Cardiac muscle cell (in vitro differentiated cells and primary cell): ENCODE measurements at regions not wholly inside any gene's neighbourhood (a gene's known extent, or its start where the extent isn't known, plus 50 kb on each side); places are given as distances from the start of the nearest gene placed in this dataset.

Experiments used
- DNase-seq, 2 donors: peaks; one replicate each; pipeline versions ENCODE4 v3.0.0 to v3.0.0-alpha.2; 2010 to 2017; ENCODE audit warnings: low read depth in 1 of 2, low spot score in 1 of 2
- H3K27ac ChIP-seq: fragments of 200-600 bp; sonication (generic); 2 replicates; pipeline ENCODE4 v1.5.1; 2016
- H3K27me3 ChIP-seq: fragments of 200-600 bp; sonication (generic); 2 replicates; pipeline ENCODE4 v1.6.0; 2016; ENCODE audit warnings: control low read depth
- H3K36me3 ChIP-seq: fragments of 200-600 bp; sonication (generic); 2 replicates; pipeline ENCODE4 v1.5.1; 2016; ENCODE audit warnings: control low read depth
- H3K4me1 ChIP-seq: fragments of 200-600 bp; sonication (generic); 2 replicates; pipeline ENCODE4 v1.8.1; 2017; ENCODE audit warnings: low read depth, mild to moderate bottlenecking, mixed run types
- H3K4me3 ChIP-seq: fragments of 200-600 bp; sonication (generic); 2 replicates; pipeline ENCODE4 v1.5.1; 2016; ENCODE audit warnings: mild to moderate bottlenecking
- H3K9me3 ChIP-seq: fragments of 200-600 bp; sonication (generic); 2 replicates; pipeline ENCODE4 v1.5.1; 2017; ENCODE audit warnings: low read depth, mild to moderate bottlenecking, control low read depth
- TF ChIP-seq, protein P1 (sequence below): IDR thresholded peaks from 2 replicates; pipeline ENCODE4 v1.5.1; 2012; ENCODE audit warnings: low read depth, mild to moderate bottlenecking, low read length

DNA sequence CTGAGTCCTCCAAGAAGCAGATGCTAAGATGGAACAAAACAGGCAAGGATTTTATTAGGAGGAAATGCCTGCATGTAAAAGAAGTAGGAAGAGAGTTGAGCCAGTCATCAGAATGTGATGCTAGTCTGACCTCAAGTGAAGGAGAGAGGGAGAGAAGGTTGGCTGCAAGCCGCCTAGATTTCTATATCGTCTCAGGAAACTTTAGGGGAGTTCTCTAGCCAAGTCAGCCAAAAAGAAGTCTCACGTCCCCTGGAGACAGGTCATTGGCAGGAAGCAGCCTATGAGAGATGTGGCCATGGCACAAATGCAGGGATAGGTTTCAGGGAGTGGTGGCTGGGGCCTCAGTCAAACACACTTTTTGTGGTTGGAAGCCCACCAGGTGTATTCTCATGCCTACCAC, 378.0 kb downstream of the CD109 start:
- DNase-seq: peak in 1 of 2 donors; percentile 40
- H3K36me3 ChIP-seq: no peaks in the 10 kb centered on the region
- H3K27ac ChIP-seq: no peak overlapping the region
- H3K4me1 ChIP-seq: no peaks in the 10 kb centered on the region
- H3K9me3 ChIP-seq: no peaks in the 10 kb centered on the region
- H3K4me3 ChIP-seq: no peak overlapping the region
- TF ChIP-seq, protein P1, sequence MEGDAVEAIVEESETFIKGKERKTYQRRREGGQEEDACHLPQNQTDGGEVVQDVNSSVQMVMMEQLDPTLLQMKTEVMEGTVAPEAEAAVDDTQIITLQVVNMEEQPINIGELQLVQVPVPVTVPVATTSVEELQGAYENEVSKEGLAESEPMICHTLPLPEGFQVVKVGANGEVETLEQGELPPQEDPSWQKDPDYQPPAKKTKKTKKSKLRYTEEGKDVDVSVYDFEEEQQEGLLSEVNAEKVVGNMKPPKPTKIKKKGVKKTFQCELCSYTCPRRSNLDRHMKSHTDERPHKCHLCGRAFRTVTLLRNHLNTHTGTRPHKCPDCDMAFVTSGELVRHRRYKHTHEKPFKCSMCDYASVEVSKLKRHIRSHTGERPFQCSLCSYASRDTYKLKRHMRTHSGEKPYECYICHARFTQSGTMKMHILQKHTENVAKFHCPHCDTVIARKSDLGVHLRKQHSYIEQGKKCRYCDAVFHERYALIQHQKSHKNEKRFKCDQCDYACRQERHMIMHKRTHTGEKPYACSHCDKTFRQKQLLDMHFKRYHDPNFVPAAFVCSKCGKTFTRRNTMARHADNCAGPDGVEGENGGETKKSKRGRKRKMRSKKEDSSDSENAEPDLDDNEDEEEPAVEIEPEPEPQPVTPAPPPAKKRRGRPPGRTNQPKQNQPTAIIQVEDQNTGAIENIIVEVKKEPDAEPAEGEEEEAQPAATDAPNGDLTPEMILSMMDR: no peak
- no peaks in the 10 kb centered on the region for H3K27me3 ChIP-seq

DNA sequence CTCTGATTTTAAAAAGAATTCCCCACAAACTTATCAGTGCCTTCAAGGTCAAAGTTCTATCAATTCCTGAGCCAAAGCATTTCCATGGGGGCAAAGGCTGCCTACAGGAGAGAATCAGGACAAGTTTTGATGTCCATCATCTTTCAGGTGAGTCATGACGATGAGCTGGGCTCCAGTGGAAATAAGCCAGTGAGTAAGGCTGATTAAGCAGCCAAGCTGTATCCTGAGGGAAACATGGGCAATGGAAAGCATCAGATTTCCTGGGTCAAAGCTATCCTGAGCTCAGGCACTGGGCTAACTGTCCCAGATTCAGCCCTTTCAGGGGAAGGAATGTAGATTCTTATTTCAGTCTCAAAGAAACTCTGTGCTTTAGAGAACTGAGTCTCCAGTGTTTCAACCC, 377.4 kb downstream of the CD109 start:
- peak in 1 of 2 donors; percentile 36 for DNase-seq
- H3K4me3 ChIP-seq: no peak overlapping the region

DNA sequence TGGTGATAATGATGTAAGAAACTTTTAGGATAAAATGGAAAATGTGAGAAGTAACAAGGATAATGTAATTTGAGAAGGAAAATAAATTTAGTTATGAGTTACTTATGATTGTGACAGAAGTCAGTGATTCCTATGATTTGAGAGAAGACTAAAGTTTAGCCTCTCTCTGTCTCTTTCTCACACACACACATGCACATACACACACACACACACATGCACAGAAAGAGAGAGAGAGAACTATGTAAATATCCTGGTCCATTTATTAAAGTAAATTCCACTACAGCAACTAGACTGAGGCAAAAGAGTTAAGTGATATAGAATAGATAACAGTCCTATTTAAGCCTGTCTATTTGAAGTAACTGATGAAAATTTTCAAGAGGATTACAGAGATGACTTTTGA, 375.2 kb downstream of the CD109 start:
- no peaks in the 10 kb centered on the region for H3K9me3 ChIP-seq
- TF ChIP-seq, protein P1: no peak
- no peak for DNase-seq
- no peak overlapping the region for H3K4me3 ChIP-seq
- no peaks in the 10 kb centered on the region for H3K36me3 ChIP-seq
- no peak overlapping the region for H3K27ac ChIP-seq
- H3K4me1 ChIP-seq: no peaks in the 10 kb centered on the region
- H3K27me3 ChIP-seq: no peaks in the 10 kb centered on the region

More for the DNA sequence above, 377.4 kb downstream of the CD109 start:
- Histone ChIP-seq H3K27me3 (no peaks in the 10 kb centered on the region), H3K9me3 (no peaks in the 10 kb centered on the region), H3K36me3 (no peaks in the 10 kb centered on the region), H3K27ac (no peak overlapping the region), H3K4me1 (no peaks in the 10 kb centered on the region)
- TF ChIP-seq, protein P1: no peak

DNA sequence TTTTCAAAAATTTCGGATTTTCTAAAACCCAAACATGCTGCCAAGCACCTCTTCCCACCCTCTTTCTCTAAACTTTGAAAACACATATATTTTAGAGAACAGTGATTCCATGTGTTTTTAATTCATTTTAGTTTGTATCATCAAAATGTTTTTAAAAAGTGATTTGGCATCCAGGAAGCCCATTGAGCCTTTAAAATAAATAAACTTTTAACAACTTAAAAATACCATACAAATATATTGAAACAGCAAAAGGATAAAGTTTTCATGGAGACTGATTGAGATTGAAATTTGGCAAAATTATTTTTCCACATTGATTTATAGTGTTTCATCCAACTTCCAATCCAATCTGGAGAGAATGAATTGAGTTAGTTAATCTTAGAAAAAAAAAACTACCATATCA, 374.7 kb downstream of the CD109 start:
- Histone ChIP-seq H3K4me1 (no peaks in the 10 kb centered on the region), H3K9me3 (no peaks in the 10 kb centered on the region), H3K4me3 (no peak overlapping the region), H3K27ac (no peak overlapping the region), H3K36me3 (no peaks in the 10 kb centered on the region), H3K27me3 (no peaks in the 10 kb centered on the region)
- TF ChIP-seq, protein P1: no peak
- DNase-seq: no peak

DNA sequence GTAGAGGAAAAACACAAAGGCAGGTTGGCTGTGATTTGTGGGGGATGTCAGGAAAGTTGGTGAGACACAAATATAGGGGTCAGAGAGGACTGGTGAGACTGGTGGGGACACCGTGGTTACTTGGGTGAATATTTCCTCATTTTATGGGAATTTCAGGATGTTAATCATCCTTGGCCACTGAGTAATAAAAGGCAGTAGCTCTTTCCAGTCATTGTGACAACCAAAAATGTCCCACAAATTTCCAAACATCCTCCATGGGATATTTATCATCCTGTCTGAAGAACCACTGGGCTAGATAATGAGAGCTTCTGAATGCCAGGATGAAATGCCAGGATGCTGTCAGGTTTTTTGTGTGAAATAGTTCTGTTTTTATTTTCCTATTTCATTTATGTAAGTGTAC, 374.1 kb downstream of the CD109 start:
- TF ChIP-seq, protein P1: no peak
- no peaks in the 10 kb centered on the region for H3K9me3 ChIP-seq
- no peaks in the 10 kb centered on the region for H3K27me3 ChIP-seq
- no peak overlapping the region for H3K4me3 ChIP-seq
- H3K36me3 ChIP-seq: no peaks in the 10 kb centered on the region
- peak in 1 of 2 donors; percentile 38 for DNase-seq
- H3K4me1 ChIP-seq: no peaks in the 10 kb centered on the region
- H3K27ac ChIP-seq: no peak overlapping the region

DNA sequence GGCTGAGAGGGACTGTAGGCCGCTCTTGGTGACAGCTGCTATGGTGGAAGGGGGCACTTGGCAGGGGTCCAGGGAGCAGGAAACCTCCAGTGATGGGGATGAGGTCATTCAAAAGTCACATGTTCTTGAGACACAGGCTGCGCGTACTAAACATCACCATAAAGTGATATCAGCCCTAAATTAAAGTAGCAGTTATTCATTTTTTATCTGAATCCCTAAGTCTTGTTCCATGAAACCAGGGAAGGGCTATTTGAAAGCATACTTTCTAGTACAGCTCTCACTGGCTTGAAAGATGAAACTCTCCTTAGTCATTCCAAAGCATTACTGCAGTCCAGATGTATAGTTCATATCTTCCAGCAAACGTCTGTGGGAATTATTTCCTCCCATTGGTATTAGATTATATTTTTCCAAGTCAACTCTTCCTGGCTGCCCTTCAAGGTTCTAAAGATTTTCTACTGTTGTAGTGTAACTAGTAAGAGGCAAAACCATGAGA, 373.1 kb downstream of the CD109 start:
- TF ChIP-seq, protein P1: no peak
- no peak overlapping the region for H3K27ac ChIP-seq
- DNase-seq: peak in 1 of 2 donors; percentile 64
- H3K9me3 ChIP-seq: no peaks in the 10 kb centered on the region
- H3K36me3 ChIP-seq: no peaks in the 10 kb centered on the region
- no peaks in the 10 kb centered on the region for H3K4me1 ChIP-seq
- H3K27me3 ChIP-seq: no peaks in the 10 kb centered on the region
- H3K4me3 ChIP-seq: no peak overlapping the region
